ENCODE measurements at regions not wholly inside any gene's neighbourhood (a gene's known extent, or its start where the extent isn't known, plus 50 kb on each side); places are given as distances from the start of the nearest gene placed in this dataset.

- no peak for DNase-seq (ENCODE audit: low read depth)
Observed at GRCh38 chr9:2919347-2919746, 75.5 kb upstream of the PUM3 start.

GRCh38 chr9:2916382-2916985 lies 72.6 kb upstream of the PUM3 start:
- peak; percentile 1 for DNase-seq (ENCODE audit: low read depth)

- DNase-seq (ENCODE audit: low read depth): no peak
Observed at GRCh38 chr9:2913026-2913425, 69.1 kb upstream of the PUM3 start.

- no peak for DNase-seq (ENCODE audit: low read depth)
Observed at GRCh38 chr9:2907411-2907810, 63.5 kb upstream of the PUM3 start.

GRCh38 chr9:2904242-2904930 lies 60.5 kb upstream of the PUM3 start:
- DNase-seq (ENCODE audit: low read depth): no peak

Measured in amniotic epithelial cell (primary cell).